ENCODE measurements at regions not wholly inside any gene's neighbourhood (a gene's known extent, or its start where the extent isn't known, plus 50 kb on each side); places are given as distances from the start of the nearest gene placed in this dataset.
"Not testable (repeated sequence)": the region's sequence is repeated elsewhere in the genome, so short reads cannot be mapped to it uniquely, and the experiment has no call there.

DNA sequence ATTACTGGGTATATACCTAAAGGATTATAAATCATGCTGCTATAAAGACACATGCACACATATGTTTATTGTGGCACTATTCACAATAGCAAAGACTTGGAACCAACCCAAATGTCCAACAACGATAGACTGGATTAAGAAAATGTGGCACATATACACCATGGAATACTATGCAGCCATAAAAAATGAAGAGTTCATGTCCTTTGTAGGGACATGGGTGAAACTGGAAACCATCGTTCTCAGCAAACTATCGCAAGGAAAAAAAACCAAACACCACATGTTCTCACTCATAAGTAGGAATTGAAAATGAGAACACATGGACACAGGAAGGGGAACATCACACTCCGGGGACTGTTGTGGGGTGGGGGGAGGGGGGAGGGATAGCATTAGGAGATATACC is 125.3 kb upstream of the PJA2 start:
- H3K27ac Mint-ChIP-seq; H3K4me1 Mint-ChIP-seq; H3K36me3 Mint-ChIP-seq; H3K27me3 Mint-ChIP-seq; ATAC-seq (ENCODE audit: low read depth); POLR2A ChIA-PET; H3K4me3 Mint-ChIP-seq; DNase-seq; H3K9me3 Mint-ChIP-seq: not testable (repeated sequence)

DNA sequence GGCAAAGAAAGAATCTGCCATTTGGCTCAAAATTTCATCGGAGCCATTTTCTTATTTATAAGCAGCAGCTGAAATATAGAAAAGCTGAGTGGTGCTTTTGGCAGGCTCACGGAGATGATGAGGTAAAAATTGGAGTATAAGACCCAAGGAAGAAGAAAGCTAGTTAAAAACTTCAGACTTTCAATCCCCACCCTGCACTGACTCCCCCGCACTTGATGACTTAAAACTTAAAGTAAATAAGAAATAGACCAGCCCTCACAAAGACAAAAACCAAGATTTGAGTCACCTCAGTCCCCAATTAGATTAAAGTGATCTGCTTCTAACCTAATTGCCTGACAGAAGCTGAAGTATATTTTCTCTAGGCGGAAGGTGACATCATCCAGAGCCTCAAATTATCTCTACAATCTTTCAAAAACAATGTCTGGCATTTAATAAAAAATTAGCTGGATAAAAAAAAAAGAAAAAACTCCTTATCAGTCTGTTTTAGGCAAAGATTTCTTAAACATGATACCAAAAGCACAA is 124.0 kb upstream of the PJA2 start:
- H3K9me3 Mint-ChIP-seq = peaks cover 2% of the 10 kb centered on the region
- no peak overlapping the region for H3K27ac Mint-ChIP-seq
- H3K36me3 Mint-ChIP-seq = no peaks in the 10 kb centered on the region
- H3K4me1 Mint-ChIP-seq = no peaks in the 10 kb centered on the region
- no peak overlapping the region for H3K4me3 Mint-ChIP-seq
- POLR2A ChIA-PET = no interaction called here
- no peak for DNase-seq
- peaks cover 8% of the 10 kb centered on the region for H3K27me3 Mint-ChIP-seq
- no peak for ATAC-seq (ENCODE audit: low read depth)

DNA sequence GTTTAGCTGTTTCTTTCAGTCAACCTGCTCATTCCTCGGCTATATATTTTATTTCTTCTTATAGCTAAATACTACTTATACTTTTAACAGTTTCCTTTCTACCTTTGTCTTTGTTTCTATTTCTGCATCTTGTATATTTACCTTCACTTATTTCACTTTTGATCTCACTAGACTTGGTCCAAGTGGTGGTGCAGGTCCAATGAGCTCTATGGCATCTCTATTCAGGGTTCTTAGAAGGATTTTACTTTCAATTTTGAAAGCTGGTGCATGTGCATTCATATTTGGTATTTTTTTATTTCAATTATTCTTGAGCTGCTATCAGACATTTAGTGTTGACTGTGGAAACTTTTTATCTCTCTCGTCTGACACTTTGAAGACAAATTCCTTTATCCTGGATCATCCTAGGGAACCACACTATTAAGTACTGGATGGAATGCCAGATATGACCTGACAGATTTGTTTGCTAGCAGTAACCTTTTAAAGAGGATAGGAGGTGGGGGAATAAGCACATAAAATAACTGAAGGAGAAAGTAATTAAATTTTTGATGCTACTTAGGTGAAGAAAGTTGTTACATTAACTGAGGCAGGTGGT is 123.1 kb upstream of the PJA2 start:
- no peak for DNase-seq
- Mint-ChIP-seq H3K4me3 (no peak overlapping the region), H3K9me3 (peaks cover 2% of the 10 kb centered on the region), H3K27ac (no peak overlapping the region), H3K4me1 (no peaks in the 10 kb centered on the region), H3K36me3 (no peaks in the 10 kb centered on the region), H3K27me3 (peaks cover 8% of the 10 kb centered on the region)
- POLR2A ChIA-PET = interaction anchor here (0.5 kb wide), 1 partner anchor 194 kb away, joined by 7 read pairs; no protein-coding TSS in a partner anchor
- no peak for ATAC-seq (ENCODE audit: low read depth)

DNA sequence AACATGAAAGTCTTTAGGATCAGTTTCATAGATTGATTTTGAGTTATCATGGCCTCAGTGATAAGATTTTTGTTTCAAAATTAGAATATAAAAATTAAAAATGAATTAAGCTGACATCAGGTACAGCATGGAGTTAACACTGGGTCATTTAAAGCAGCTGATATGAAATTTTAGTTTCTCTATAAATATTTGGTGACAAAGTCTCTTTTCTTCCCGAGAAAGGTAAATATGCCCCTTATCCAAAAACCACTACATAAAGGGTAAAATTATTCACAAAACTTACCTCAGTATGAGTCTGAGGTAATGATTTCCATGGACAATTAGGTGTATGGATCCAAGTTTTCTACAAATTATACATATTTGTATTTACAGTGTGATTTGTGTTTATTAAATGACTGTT is 121.5 kb upstream of the PJA2 start:
- Mint-ChIP-seq H3K9me3 (peaks cover 2% of the 10 kb centered on the region), H3K4me1 (no peaks in the 10 kb centered on the region)

DNA sequence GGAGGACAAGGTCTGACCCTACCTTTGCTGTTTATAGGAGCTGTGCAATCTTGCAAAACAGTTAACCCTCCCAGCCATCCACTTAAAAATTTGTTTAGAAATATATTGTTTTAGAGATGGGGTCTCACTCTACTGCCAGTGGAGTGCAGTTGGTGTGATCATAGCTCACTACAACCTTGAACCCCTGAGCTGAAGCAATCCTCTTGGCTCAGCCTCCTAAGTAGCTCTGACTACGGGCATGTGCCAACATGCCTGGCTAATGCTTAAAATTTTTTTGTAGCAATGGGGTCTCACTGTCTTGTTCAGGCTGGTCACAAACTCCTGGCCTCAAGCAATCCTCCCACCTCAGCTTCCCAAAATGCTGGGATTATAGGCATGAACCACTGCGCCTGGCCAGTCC is 120.2 kb upstream of the PJA2 start:
- DNase-seq (no peak), ATAC-seq (ENCODE audit: low read depth) (no peak)
- no peaks in the 10 kb centered on the region for H3K9me3 Mint-ChIP-seq
- H3K27ac Mint-ChIP-seq = no peak overlapping the region
- no peaks in the 10 kb centered on the region for H3K36me3 Mint-ChIP-seq
- POLR2A ChIA-PET = no interaction called here
- peaks cover 3% of the 10 kb centered on the region for H3K27me3 Mint-ChIP-seq
- no peak overlapping the region for H3K4me3 Mint-ChIP-seq
- no peaks in the 10 kb centered on the region for H3K4me1 Mint-ChIP-seq

More for the DNA sequence above, 121.5 kb upstream of the PJA2 start:
- H3K27me3 Mint-ChIP-seq = peaks cover 3% of the 10 kb centered on the region
- no peak overlapping the region for H3K27ac Mint-ChIP-seq
- ATAC-seq (ENCODE audit: low read depth) (no peak), DNase-seq (no peak)
- H3K4me3 Mint-ChIP-seq = no peak overlapping the region
- no peaks in the 10 kb centered on the region for H3K36me3 Mint-ChIP-seq
- POLR2A ChIA-PET = no interaction called here

GRCh38 chr5:109529520-109529919 is 119.7 kb upstream of the PJA2 start:
- ATAC-seq (ENCODE audit: low read depth) (no peak), DNase-seq (no peak)
- POLR2A ChIA-PET = no interaction called here
- H3K4me1 Mint-ChIP-seq = no peaks in the 10 kb centered on the region
- no peak overlapping the region for H3K27ac Mint-ChIP-seq
- H3K9me3 Mint-ChIP-seq = no peaks in the 10 kb centered on the region
- H3K36me3 Mint-ChIP-seq = no peaks in the 10 kb centered on the region
- H3K4me3 Mint-ChIP-seq = no peak overlapping the region
- peaks cover 3% of the 10 kb centered on the region for H3K27me3 Mint-ChIP-seq

DNA sequence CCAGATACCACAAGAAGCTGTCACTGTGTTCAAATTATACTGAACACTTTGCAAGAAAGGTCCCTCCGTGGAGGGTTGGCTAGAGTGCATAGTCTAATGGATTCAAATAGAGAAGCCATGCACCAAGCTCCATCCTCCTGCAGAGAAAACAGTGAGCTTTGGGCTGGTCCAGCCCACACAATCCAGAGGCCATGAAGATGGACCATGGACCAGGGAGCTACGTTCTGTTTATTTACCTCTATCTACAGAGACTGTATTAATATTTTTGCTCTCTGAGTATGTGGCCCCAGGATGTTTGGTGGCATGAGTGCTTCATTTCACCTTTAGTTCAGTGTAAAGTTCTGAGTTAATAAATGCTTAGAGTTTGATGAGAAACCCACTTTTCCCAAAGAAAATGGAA is 114.8 kb upstream of the PJA2 start:
- no peak overlapping the region for H3K4me3 Mint-ChIP-seq
- H3K27me3 Mint-ChIP-seq = no peaks in the 10 kb centered on the region
- H3K9me3 Mint-ChIP-seq = peaks cover 3% of the 10 kb centered on the region
- no peaks in the 10 kb centered on the region for H3K4me1 Mint-ChIP-seq
- DNase-seq (no peak), ATAC-seq (ENCODE audit: low read depth) (no peak)
- H3K36me3 Mint-ChIP-seq = no peaks in the 10 kb centered on the region
- POLR2A ChIA-PET = no interaction called here
- H3K27ac Mint-ChIP-seq = no peak overlapping the region

DNA sequence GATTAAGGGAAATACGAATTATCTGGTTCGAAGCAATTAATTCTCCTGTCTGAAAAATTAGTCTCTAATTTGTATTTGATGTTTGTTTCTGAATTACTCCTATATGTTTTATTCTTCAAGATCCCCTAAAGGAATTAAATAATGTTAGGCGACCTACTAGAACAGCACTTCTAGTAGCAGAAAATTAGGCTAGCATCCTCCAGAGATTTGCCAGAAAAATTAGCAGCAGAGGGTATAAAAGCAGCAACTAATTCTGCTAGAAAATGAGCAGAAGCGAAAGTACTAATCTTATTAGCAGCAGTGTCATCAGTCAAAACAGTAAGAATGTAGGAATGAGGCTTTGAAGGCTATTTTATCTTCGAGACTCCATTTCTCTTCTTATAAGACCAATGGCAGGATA is 114.3 kb upstream of the PJA2 start:
- DNase-seq = no peak
- Mint-ChIP-seq H3K9me3 (peaks cover 3% of the 10 kb centered on the region), H3K4me1 (no peaks in the 10 kb centered on the region), H3K36me3 (no peaks in the 10 kb centered on the region), H3K27ac (no peak overlapping the region), H3K27me3 (no peaks in the 10 kb centered on the region), H3K4me3 (no peak overlapping the region)
- no peak for ATAC-seq (ENCODE audit: low read depth)
- POLR2A ChIA-PET = no interaction called here

- POLR2A ChIA-PET = no interaction called here
- H3K27me3 Mint-ChIP-seq = no peaks in the 10 kb centered on the region
- ATAC-seq (ENCODE audit: low read depth) (no peak), DNase-seq (no peak)
- H3K27ac Mint-ChIP-seq = no peak overlapping the region
- peaks cover 3% of the 10 kb centered on the region for H3K9me3 Mint-ChIP-seq
- no peaks in the 10 kb centered on the region for H3K4me1 Mint-ChIP-seq
- H3K36me3 Mint-ChIP-seq = no peaks in the 10 kb centered on the region
- H3K4me3 Mint-ChIP-seq = no peak overlapping the region
Measured at GRCh38 chr5:109522404-109522803, 112.6 kb upstream of the PJA2 start.

- no peak for ATAC-seq (ENCODE audit: low read depth)
- Mint-ChIP-seq H3K9me3 (peaks cover 3% of the 10 kb centered on the region), H3K4me1 (no peaks in the 10 kb centered on the region), H3K4me3 (no peak overlapping the region), H3K27ac (no peak overlapping the region), H3K36me3 (no peaks in the 10 kb centered on the region), H3K27me3 (peaks cover 2% of the 10 kb centered on the region)
- POLR2A ChIA-PET = no interaction called here
- no peak for DNase-seq
Measured at GRCh38 chr5:109519416-109519815, 109.6 kb upstream of the PJA2 start.

DNA sequence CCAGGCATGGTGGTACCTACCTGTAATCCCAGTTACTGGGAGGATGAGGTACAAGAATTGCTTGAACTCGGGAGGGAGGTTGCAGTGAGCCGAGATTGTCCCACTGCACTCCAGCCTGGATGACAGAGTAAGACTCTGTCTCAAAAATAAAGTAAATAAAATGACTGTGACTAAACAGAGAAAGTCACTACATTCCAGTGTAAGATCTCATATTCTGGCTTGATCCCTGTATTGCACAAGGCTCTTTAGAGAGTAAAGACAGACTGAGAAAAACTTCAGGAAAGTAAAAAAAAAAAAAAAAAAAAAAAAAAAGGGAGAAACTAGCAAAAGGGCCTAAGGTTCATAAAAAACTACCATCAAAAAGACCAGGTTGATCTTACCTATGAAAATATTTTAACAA is 106.6 kb upstream of the PJA2 start:
- Mint-ChIP-seq H3K27ac (no peak overlapping the region), H3K4me1 (no peaks in the 10 kb centered on the region), H3K27me3 (peaks cover 2% of the 10 kb centered on the region), H3K4me3 (no peak overlapping the region), H3K36me3 (no peaks in the 10 kb centered on the region), H3K9me3 (no peaks in the 10 kb centered on the region)
- DNase-seq = no peak
- POLR2A ChIA-PET = no interaction called here
- no peak for ATAC-seq (ENCODE audit: low read depth)

- H3K36me3 Mint-ChIP-seq = no peaks in the 10 kb centered on the region
- DNase-seq = no peak
- POLR2A ChIA-PET = no interaction called here
Measured at GRCh38 chr5:109511980-109512734, 102.4 kb upstream of the PJA2 start.

GRCh38 chr5:109506556-109506955 is 96.8 kb upstream of the PJA2 start:
- Mint-ChIP-seq H3K27me3 (peaks cover 8% of the 10 kb centered on the region), H3K4me3 (no peak overlapping the region), H3K9me3 (peaks cover 1% of the 10 kb centered on the region), H3K4me1 (no peaks in the 10 kb centered on the region), H3K27ac (no peak overlapping the region), H3K36me3 (no peaks in the 10 kb centered on the region)
- POLR2A ChIA-PET = no interaction called here
- DNase-seq = no peak
- no peak for ATAC-seq (ENCODE audit: low read depth)

More at GRCh38 chr5:109511980-109512734, 102.4 kb upstream of the PJA2 start:
- no peak for ATAC-seq (ENCODE audit: low read depth)
- peaks cover 1% of the 10 kb centered on the region for H3K9me3 Mint-ChIP-seq
- no peak overlapping the region for H3K27ac Mint-ChIP-seq
- H3K4me1 Mint-ChIP-seq = no peaks in the 10 kb centered on the region
- no peak overlapping the region for H3K4me3 Mint-ChIP-seq
- peaks cover 2% of the 10 kb centered on the region for H3K27me3 Mint-ChIP-seq

DNA sequence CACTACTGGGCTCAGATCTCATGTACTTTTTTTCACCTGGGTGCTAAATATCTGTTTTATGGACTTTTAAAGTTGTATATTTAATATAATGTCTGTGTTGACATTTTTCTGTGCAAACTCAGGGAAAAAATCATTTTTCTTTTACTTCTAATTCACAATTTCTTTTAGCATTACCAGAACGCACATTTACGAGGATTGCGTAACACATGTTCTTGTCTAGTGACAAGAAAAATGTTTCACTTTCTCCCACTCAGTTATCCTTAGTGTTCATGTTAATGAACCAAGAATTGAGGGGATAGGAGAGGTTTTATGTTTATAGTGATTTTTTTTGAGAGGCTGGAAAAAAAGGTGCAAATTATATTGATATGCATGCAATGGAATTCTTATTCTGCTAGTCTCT is 86.3 kb upstream of the PJA2 start:
- DNase-seq = no peak
- Mint-ChIP-seq H3K9me3 (no peaks in the 10 kb centered on the region), H3K36me3 (no peaks in the 10 kb centered on the region), H3K27ac (no peak overlapping the region), H3K4me3 (no peak overlapping the region), H3K27me3 (peaks cover 11% of the 10 kb centered on the region), H3K4me1 (no peaks in the 10 kb centered on the region)
- POLR2A ChIA-PET = no interaction called here
- ATAC-seq (ENCODE audit: low read depth) = no peak

All from activated naive CD8-positive, alpha-beta T cell treated with anti-CD3 and anti-CD28 coated beads, Interleukin-2, amount 10 ng/mL, durations not matched to agents 7 days and 5 days (primary cell).